WERI-Rb-1 (cell line): ENCODE measurements at regions not wholly inside any gene's neighbourhood (a gene's known extent, or its start where the extent isn't known, plus 50 kb on each side); places are given as distances from the start of the nearest gene placed in this dataset.

ENCODE experiments used
- DNase-seq: peaks from one replicate; pipeline ENCODE4 v3.0.0-alpha.2; 2020
- H3K27ac ChIP-seq: fragments of 250-450 bp; sonication (Bioruptor Pico); 2 replicates; pipeline ENCODE4 v1.5.1; 2020; ENCODE audit warnings: mild to moderate bottlenecking, moderate library complexity
- H3K27me3 ChIP-seq: fragments of 250-450 bp; sonication (Bioruptor Pico); 2 replicates; pipeline ENCODE4 v1.5.1; 2021; ENCODE audit warnings: mild to moderate bottlenecking, low read depth, moderate library complexity; ENCODE audit not compliant: insufficient read depth, severe bottlenecking
- H3K36me3 ChIP-seq: fragments of 250-450 bp; sonication (Bioruptor Pico); 2 replicates; pipeline ENCODE4 v1.5.1; 2020; ENCODE audit warnings: mild to moderate bottlenecking, moderate library complexity
- H3K4me3 ChIP-seq: 2 replicates; pipeline ENCODE4 v1.5.1; 2011; ENCODE audit warnings: low read depth, mild to moderate bottlenecking, control low read depth, low read length
- H3K9me3 ChIP-seq: fragments of 250-450 bp; sonication (Bioruptor Pico); 2 replicates; pipeline ENCODE4 v1.5.1; 2021; ENCODE audit warnings: mild to moderate bottlenecking, moderate library complexity; ENCODE audit not compliant: severe bottlenecking
- CTCF ChIP-seq: IDR thresholded peaks from 2 replicates; pipeline ENCODE4 v1.5.1; 2011; ENCODE audit warnings: low read depth, mild to moderate bottlenecking, control low read depth, inconsistent platforms, low read length

- H3K36me3 ChIP-seq = no peaks in the 10 kb centered on the region
- DNase-seq = no peak
- no peak overlapping the region for H3K27ac ChIP-seq
- H3K4me3 ChIP-seq = no peak overlapping the region
- TF ChIP-seq CTCF = no peak
- H3K9me3 ChIP-seq = no peaks in the 10 kb centered on the region
- no peaks in the 10 kb centered on the region for H3K27me3 ChIP-seq
Measured at GRCh38 chr4:159504684-159505083, 401.8 kb downstream of the RAPGEF2 start.

GRCh38 chr4:159505266-159505975, 402.5 kb downstream of the RAPGEF2 start:
- H3K9me3 ChIP-seq = no peaks in the 10 kb centered on the region
- H3K36me3 ChIP-seq = no peaks in the 10 kb centered on the region
- no peaks in the 10 kb centered on the region for H3K27me3 ChIP-seq
- H3K27ac ChIP-seq = no peak overlapping the region
- no peak for TF ChIP-seq CTCF
- DNase-seq = no peak
- H3K4me3 ChIP-seq = no peak overlapping the region

- H3K27me3 ChIP-seq = no peaks in the 10 kb centered on the region
- H3K4me3 ChIP-seq = no peak overlapping the region
- DNase-seq = no peak
- no peak for TF ChIP-seq CTCF
- no peaks in the 10 kb centered on the region for H3K9me3 ChIP-seq
- H3K36me3 ChIP-seq = no peaks in the 10 kb centered on the region
- no peak overlapping the region for H3K27ac ChIP-seq
Measured at GRCh38 chr4:159506801-159507517, 404.1 kb downstream of the RAPGEF2 start.

- H3K4me3 ChIP-seq = no peak overlapping the region
- H3K9me3 ChIP-seq = no peaks in the 10 kb centered on the region
- no peak overlapping the region for H3K27ac ChIP-seq
- H3K27me3 ChIP-seq = no peaks in the 10 kb centered on the region
- DNase-seq = no peak
- no peaks in the 10 kb centered on the region for H3K36me3 ChIP-seq
- TF ChIP-seq CTCF = no peak
Measured at GRCh38 chr4:159508917-159509500, 406.1 kb downstream of the RAPGEF2 start.

- no peak overlapping the region for H3K4me3 ChIP-seq
- no peaks in the 10 kb centered on the region for H3K27me3 ChIP-seq
- TF ChIP-seq CTCF = no peak
- H3K9me3 ChIP-seq = no peaks in the 10 kb centered on the region
- no peak overlapping the region for H3K27ac ChIP-seq
- H3K36me3 ChIP-seq = no peaks in the 10 kb centered on the region
- DNase-seq = no peak
Measured at GRCh38 chr4:159512348-159512747, 409.5 kb downstream of the RAPGEF2 start.
